ENCODE measurements at regions not wholly inside any gene's neighbourhood (a gene's known extent, or its start where the extent isn't known, plus 50 kb on each side); places are given as distances from the start of the nearest gene placed in this dataset.

GRCh38 chr13:33728271-33729037 is 89.5 kb upstream of the RFC3 start:
- no peaks in the 10 kb centered on the region for H3K79me2 ChIP-seq
- no peak for TF ChIP-seq CTCF (IDR thresholded peaks at IDR 0.05)
- no peak overlapping the region for H2AFZ ChIP-seq
- no peak overlapping the region for H3K27ac ChIP-seq
- H3K36me3 ChIP-seq (ENCODE audit: control insufficient read depth, insufficient read depth, low read length) = no peaks in the 10 kb centered on the region
- no peaks in the 10 kb centered on the region for H3K9me3 ChIP-seq (ENCODE audit: control insufficient read depth, low read length)
- H3K9ac ChIP-seq = no peak overlapping the region
- no peaks in the 10 kb centered on the region for H3K27me3 ChIP-seq (ENCODE audit: control insufficient read depth, insufficient read depth, low read length)
- H3K4me1 ChIP-seq = no peaks in the 10 kb centered on the region
- H3K4me3 ChIP-seq (ENCODE audit: low read depth, low read length) = no peak overlapping the region
- no peak overlapping the region for H3K4me2 ChIP-seq (ENCODE audit: low read length)

- Histone ChIP-seq H3K27ac (no peak overlapping the region), H3K4me2 (ENCODE audit: low read length) (no peak overlapping the region), H3K9me3 (ENCODE audit: control insufficient read depth, low read length) (no peaks in the 10 kb centered on the region), H2AFZ (no peak overlapping the region), H3K9ac (no peak overlapping the region), H3K27me3 (ENCODE audit: control insufficient read depth, insufficient read depth, low read length) (no peaks in the 10 kb centered on the region), H3K79me2 (no peaks in the 10 kb centered on the region), H3K4me1 (no peaks in the 10 kb centered on the region), H3K4me3 (ENCODE audit: low read depth, low read length) (no peak overlapping the region), H3K36me3 (ENCODE audit: control insufficient read depth, insufficient read depth, low read length) (no peaks in the 10 kb centered on the region)
- TF ChIP-seq CTCF (IDR thresholded peaks at IDR 0.05) = no peak
Measured at GRCh38 chr13:33730147-33730546, 87.8 kb upstream of the RFC3 start.

GRCh38 chr13:33730619-33731018 is 87.3 kb upstream of the RFC3 start:
- Histone ChIP-seq H3K4me1 (no peaks in the 10 kb centered on the region), H3K27me3 (ENCODE audit: control insufficient read depth, insufficient read depth, low read length) (no peaks in the 10 kb centered on the region), H3K36me3 (ENCODE audit: control insufficient read depth, insufficient read depth, low read length) (no peaks in the 10 kb centered on the region), H3K9ac (no peak overlapping the region), H3K9me3 (ENCODE audit: control insufficient read depth, low read length) (no peaks in the 10 kb centered on the region), H3K4me3 (ENCODE audit: low read depth, low read length) (no peak overlapping the region), H3K4me2 (ENCODE audit: low read length) (no peak overlapping the region), H3K79me2 (no peaks in the 10 kb centered on the region), H2AFZ (no peak overlapping the region), H3K27ac (no peak overlapping the region)
- TF ChIP-seq CTCF (IDR thresholded peaks at IDR 0.05) = no peak

- Histone ChIP-seq H3K27me3 (ENCODE audit: control insufficient read depth, insufficient read depth, low read length) (no peaks in the 10 kb centered on the region), H3K9me3 (ENCODE audit: control insufficient read depth, low read length) (no peaks in the 10 kb centered on the region)
- no peak for TF ChIP-seq CTCF (IDR thresholded peaks at IDR 0.05)
Measured at GRCh38 chr13:33735276-33735675, 82.7 kb upstream of the RFC3 start.

GRCh38 chr13:33739254-33739653 is 78.7 kb upstream of the RFC3 start:
- H3K79me2 ChIP-seq = no peaks in the 10 kb centered on the region
- no peaks in the 10 kb centered on the region for H3K36me3 ChIP-seq (ENCODE audit: control insufficient read depth, insufficient read depth, low read length)
- TF ChIP-seq CTCF (IDR thresholded peaks at IDR 0.05) = no peak
- H3K27ac ChIP-seq = no peak overlapping the region
- no peaks in the 10 kb centered on the region for H3K27me3 ChIP-seq (ENCODE audit: control insufficient read depth, insufficient read depth, low read length)
- H3K4me2 ChIP-seq (ENCODE audit: low read length) = no peak overlapping the region
- no peaks in the 10 kb centered on the region for H3K9me3 ChIP-seq (ENCODE audit: control insufficient read depth, low read length)
- no peak overlapping the region for H3K9ac ChIP-seq
- no peak overlapping the region for H2AFZ ChIP-seq
- H3K4me3 ChIP-seq (ENCODE audit: low read depth, low read length) = no peak overlapping the region
- H3K4me1 ChIP-seq = no peaks in the 10 kb centered on the region

More at GRCh38 chr13:33735276-33735675, 82.7 kb upstream of the RFC3 start:
- Histone ChIP-seq H3K4me1 (no peaks in the 10 kb centered on the region), H3K9ac (no peak overlapping the region), H3K36me3 (ENCODE audit: control insufficient read depth, insufficient read depth, low read length) (no peaks in the 10 kb centered on the region), H2AFZ (no peak overlapping the region), H3K79me2 (no peaks in the 10 kb centered on the region), H3K27ac (no peak overlapping the region), H3K4me3 (ENCODE audit: low read depth, low read length) (no peak overlapping the region), H3K4me2 (ENCODE audit: low read length) (no peak overlapping the region)

All from parathyroid adenoma (tissue), 2 donors.